Urinary bladder (tissue), 3 donors: ENCODE measurements at regions not wholly inside any gene's neighbourhood (a gene's known extent, or its start where the extent isn't known, plus 50 kb on each side); places are given as distances from the start of the nearest gene placed in this dataset.

Experiments
- DNase-seq: peaks from one replicate; pipeline ENCODE4 v3.0.0-alpha.2; 2015; ENCODE audit errors: extremely low spot score
- H3K27ac ChIP-seq: one replicate; pipeline ENCODE4 v1.5.1; 2013; ENCODE audit warnings: low read depth, mild to moderate bottlenecking, moderate library complexity
- H3K36me3 ChIP-seq: one replicate; pipeline ENCODE4 v1.6.1; 2013; ENCODE audit warnings: mild to moderate bottlenecking, moderate library complexity; ENCODE audit not compliant: insufficient read depth
- H3K4me1 ChIP-seq: one replicate; pipeline ENCODE4 v1.6.1; 2013; ENCODE audit warnings: mild to moderate bottlenecking, moderate library complexity; ENCODE audit not compliant: insufficient read depth
- H3K4me3 ChIP-seq: one replicate; pipeline ENCODE4 v1.5.1; 2013; ENCODE audit warnings: low read depth, low read length
- WGBS: extraction: QIAGEN DNeasy Blood & Tissue Kit; methylation state at CpG from one replicate; pipeline ENCODE4 v1.1.7; 2013; 5-methylcytosine and 5-hydroxymethylcytosine counted together
- donor health status: healthy with polysubstance abuse.
- donor health status: healthy.

DNA sequence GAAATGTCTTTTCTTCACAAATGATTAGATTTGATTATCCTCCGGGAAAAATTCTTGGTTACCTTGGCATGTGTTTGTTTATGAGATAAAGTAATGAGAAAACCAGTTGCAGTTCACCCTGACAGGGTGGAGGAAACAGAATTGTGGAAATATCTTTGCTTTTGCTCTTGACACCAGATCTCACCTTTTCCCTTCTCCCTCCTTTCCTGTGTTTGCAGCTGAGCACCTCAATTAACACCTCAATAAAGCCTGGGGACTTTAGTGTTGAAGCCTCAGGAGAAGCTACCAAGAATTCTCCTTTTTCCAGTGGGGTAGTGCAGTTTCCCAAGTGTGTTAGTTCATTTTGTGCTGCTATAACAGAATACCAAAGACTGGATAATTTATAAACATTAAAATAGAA is 350.8 kb upstream of the IGFBP7 start:
- 62% methylated on average over 1 of the region's 1 CpG for WGBS
- H3K4me3 ChIP-seq = no peak overlapping the region
- H3K36me3 ChIP-seq = no peaks in the 10 kb centered on the region

DNA sequence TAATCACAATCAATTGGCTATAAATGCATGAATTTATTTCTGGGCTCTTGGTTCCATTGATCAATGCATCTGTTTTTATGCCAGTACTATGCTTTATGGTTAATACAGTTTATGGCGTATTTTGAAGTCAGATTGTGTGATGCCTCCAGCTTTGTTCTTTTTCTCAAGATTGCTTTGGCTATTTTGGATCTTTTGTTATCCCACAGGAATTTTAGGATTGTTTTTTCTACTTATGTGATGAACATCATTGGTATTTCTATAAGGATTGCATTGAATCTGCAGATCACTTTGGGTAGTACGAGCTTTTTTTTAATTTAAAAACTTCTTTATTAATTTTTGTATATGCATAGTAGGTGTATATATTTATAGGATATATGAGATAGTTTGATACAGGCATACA is 338.7 kb upstream of the IGFBP7 start:
- Histone ChIP-seq H3K4me3 (no peak overlapping the region), H3K4me1 (no peaks in the 10 kb centered on the region), H3K27ac (no peak overlapping the region), H3K36me3 (no peaks in the 10 kb centered on the region)
- 45% methylated on average over 2 of the region's 2 CpGs for WGBS
- DNase-seq = no peak

More for the DNA sequence above, 350.8 kb upstream of the IGFBP7 start:
- DNase-seq = no peak
- Histone ChIP-seq H3K27ac (no peak overlapping the region), H3K4me1 (no peaks in the 10 kb centered on the region)

DNA sequence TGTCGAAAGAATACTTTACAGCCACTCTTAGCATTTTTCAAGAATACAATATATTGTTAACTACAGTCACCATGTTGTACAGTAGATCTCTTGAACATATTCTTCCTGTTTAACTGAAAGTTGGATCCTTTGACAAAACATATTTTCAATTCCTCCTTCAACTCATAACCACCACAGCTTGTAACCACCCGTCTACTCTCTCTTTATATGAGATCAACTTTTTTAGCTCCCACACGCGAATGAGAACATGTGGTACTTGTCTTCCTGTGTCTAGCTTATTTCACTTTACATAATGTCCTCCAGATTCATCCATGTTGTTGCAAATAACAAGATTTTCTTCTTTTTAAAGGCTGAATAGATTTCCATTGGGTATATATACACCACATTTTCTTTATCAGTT is 338.3 kb upstream of the IGFBP7 start:
- Histone ChIP-seq H3K27ac (no peak overlapping the region), H3K36me3 (no peaks in the 10 kb centered on the region), H3K4me1 (no peaks in the 10 kb centered on the region), H3K4me3 (no peak overlapping the region)
- no peak for DNase-seq
- 77% methylated on average over 4 of the region's 4 CpGs for WGBS

DNA sequence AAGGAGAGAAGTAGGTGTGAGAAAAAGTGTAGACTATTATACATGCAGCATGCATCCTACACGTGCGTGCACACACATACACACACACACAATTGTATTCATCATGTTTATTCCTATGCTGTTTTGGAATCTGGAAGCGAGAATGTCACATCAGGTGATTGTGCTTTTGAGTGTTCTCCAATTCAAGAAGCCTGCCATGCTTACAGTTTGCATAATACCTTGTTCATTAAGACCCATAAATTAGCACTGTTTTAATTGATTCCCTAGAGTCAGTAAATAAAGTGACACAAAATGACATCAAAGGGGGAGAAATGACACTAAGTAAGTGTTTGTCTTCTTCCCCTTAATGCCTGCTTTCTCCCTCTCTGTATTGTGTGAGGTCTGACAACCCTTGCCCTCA is 336.1 kb upstream of the IGFBP7 start:
- DNase-seq = no peak
- Histone ChIP-seq H3K27ac (no peak overlapping the region), H3K36me3 (no peaks in the 10 kb centered on the region), H3K4me1 (no peaks in the 10 kb centered on the region), H3K4me3 (no peak overlapping the region)
- WGBS = 89% methylated on average over 3 of the region's 3 CpGs

DNA sequence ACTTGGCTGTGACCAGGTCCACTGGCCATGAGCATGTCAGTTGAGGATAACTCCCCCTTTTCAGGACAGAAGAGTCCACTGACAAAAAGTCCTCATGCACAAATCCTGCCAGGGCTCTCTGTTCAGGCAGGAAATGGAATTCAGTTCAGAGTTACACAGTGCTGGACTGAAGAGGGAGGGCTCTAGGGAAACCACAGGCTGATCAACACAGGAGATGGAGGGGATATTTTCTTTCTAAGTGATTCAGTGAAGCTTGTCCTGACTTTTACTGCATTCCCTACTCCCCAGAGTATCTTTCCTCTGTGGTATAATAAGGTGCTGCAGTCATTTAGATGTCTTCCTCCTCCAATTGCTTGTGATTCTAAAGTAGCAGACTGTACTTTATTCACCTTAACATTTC is 335.5 kb upstream of the IGFBP7 start:
- Histone ChIP-seq H3K4me1 (no peaks in the 10 kb centered on the region), H3K27ac (no peak overlapping the region), H3K36me3 (no peaks in the 10 kb centered on the region), H3K4me3 (no peak overlapping the region)
- DNase-seq = no peak

DNA sequence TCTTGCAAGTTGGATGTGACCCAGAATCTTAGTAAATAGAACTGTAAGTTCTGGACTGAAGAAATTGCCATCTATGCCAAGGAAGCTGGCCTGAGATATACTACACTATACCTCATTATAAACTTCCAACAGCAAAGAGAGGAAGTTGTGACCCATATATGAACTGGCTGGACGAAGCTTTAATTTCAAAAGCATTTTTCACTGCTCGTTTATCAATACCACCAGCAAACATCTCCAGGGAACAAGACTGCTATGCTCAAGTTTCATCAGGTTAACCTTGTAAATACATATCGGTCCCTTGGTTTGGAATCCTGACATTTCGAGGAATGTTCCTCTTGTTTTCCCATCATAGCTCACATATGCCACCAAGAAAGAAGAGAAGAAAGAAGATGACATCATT is 334.5 kb upstream of the IGFBP7 start:
- no peak overlapping the region for H3K27ac ChIP-seq
- no peak for DNase-seq
- no peaks in the 10 kb centered on the region for H3K4me1 ChIP-seq
- H3K36me3 ChIP-seq = no peaks in the 10 kb centered on the region
- WGBS = 80% methylated on average over 4 of the region's 4 CpGs
- H3K4me3 ChIP-seq = no peak overlapping the region

DNA sequence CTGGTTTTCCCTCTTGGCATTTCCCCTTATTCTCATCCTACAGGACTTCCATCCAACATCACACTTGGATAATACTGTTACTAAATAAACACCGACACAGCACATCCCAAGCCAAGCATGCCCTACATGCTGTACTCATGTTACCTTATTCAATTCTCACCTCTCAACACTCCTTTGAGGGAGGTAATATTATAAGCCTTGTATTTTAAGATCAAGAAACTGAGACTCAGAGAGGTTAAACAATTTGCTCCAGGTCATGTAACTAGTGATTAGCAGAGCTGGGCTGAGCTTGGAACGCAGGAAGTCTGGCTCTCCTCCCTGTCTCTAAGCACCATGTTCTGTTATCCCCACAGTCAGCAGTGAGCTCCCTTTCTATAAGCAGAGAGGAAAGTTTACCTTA is 333.6 kb upstream of the IGFBP7 start:
- WGBS = 56% methylated on average over 2 of the region's 2 CpGs
- DNase-seq = no peak
- H3K4me1 ChIP-seq = no peaks in the 10 kb centered on the region
- H3K4me3 ChIP-seq = no peak overlapping the region
- no peaks in the 10 kb centered on the region for H3K36me3 ChIP-seq
- no peak overlapping the region for H3K27ac ChIP-seq

DNA sequence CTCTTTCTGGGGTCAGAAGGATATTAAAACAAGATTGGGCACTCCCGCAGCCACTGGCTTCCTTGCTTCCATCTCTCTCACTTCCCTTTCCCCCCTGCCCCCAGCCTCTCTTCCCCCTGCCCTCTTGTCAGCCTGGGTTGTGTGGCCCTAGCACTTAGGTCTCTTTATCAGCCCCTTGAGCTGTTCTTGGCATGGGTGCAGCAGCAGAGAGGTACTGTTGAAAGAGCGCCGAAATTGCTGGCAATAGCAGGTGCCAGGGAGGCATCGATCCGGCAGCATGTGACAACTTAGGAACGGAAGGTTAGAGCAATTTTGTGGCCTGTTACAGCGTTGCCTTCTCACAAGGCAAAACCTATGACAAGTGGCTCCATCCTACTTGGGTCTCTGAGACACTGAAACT is 333.1 kb upstream of the IGFBP7 start:
- no peak overlapping the region for H3K27ac ChIP-seq

DNA sequence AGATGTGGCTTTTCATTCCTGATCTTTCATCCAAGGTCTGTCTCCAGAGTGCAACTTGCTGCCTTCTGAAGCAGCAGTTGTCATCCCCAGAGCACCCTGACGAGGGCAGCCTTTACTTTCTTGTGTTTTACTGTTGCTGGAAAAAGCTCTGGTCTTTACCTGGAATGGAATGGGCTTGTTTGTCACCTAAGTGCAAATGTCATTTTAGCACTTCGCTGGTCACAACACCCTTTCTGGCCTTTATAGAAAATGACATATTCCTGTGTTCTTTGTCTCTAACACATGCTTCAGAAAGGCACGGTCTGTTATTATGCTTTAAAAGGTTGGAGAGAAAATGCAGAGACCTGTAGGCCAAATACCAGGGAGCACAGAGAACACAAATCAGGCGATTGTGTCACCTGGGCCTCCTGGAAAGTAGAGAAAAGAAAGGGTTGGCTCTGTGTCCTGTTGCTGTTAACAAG is 332.7 kb upstream of the IGFBP7 start:
- peak; percentile 31 for DNase-seq
- no peaks in the 10 kb centered on the region for H3K4me1 ChIP-seq
- no peak overlapping the region for H3K27ac ChIP-seq
- H3K36me3 ChIP-seq = no peaks in the 10 kb centered on the region
- WGBS = 25% methylated on average over 4 of the region's 4 CpGs
- no peak overlapping the region for H3K4me3 ChIP-seq

More for the DNA sequence above, 333.1 kb upstream of the IGFBP7 start:
- Histone ChIP-seq H3K4me3 (no peak overlapping the region), H3K36me3 (no peaks in the 10 kb centered on the region), H3K4me1 (no peaks in the 10 kb centered on the region)
- DNase-seq = no peak
- 75% methylated on average over 7 of the region's 7 CpGs for WGBS

DNA sequence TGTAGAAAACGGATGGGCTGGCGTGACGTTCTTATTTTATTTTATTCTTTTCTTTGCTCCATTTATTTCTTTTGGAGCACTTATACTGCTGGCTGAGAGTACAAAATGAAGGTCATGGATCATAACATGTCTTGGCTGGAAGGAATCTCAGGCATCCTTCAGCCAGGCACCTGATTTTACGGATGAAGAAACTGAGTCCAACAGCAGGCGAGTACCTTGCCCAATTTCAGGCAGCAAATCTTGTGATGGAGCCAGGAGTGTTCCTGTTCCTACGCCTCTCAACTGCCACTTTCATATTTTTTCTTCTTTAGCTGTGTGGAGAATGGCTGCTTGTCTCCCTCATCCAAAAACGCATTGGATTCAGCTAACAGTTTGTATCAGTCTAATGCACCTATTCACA is 332.1 kb upstream of the IGFBP7 start:
- no peak overlapping the region for H3K27ac ChIP-seq
- 43% methylated on average over 7 of the region's 7 CpGs for WGBS
- no peaks in the 10 kb centered on the region for H3K36me3 ChIP-seq
- H3K4me3 ChIP-seq = no peak overlapping the region
- DNase-seq = no peak
- H3K4me1 ChIP-seq = no peaks in the 10 kb centered on the region

DNA sequence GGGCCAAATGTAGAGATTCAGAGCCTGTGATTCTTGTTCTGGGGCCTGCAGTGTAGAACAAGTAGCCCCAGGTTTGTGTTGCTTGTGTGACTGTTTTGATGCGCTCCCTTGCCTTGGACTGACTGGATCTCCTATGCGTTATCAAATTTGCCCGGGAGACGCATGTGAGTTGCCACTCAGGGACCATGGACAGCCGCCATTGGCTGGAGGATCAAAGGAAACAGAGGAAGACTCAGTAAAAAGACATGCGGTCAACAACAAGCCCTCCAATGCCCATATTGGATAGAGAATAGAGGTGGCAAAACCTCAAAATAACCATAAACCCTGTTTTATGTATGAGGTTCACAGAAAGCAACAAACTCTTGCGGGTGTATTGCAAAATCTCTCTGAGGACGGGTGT is 327.5 kb upstream of the IGFBP7 start:
- no peaks in the 10 kb centered on the region for H3K36me3 ChIP-seq
- H3K4me3 ChIP-seq = no peak overlapping the region
- H3K4me1 ChIP-seq = no peaks in the 10 kb centered on the region
- H3K27ac ChIP-seq = no peak overlapping the region
- no peak for DNase-seq
- 75% methylated on average over 8 of the region's 8 CpGs for WGBS

DNA sequence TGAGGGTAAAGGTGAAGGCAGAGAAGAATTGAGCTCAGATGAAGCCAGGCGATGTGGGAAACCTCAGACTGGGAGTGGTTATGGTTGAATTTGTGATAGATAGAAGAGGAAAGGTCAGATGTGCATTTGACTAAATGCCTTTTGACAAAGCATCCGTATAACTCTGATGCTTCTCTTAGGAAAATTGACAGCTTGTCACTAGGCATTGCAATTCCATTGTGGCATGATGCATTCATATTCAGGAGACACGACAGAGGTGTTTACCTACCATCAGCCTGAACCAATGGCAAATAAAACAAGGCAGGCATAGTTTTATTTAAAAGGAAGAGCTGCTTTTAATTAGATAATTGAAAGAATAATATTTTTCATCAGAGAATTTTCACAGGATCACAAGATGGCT is 325.1 kb upstream of the IGFBP7 start:
- WGBS = 86% methylated on average over 3 of the region's 3 CpGs
- no peak overlapping the region for H3K4me3 ChIP-seq
- no peaks in the 10 kb centered on the region for H3K36me3 ChIP-seq
- H3K27ac ChIP-seq = no peak overlapping the region
- H3K4me1 ChIP-seq = no peaks in the 10 kb centered on the region
- DNase-seq = no peak

DNA sequence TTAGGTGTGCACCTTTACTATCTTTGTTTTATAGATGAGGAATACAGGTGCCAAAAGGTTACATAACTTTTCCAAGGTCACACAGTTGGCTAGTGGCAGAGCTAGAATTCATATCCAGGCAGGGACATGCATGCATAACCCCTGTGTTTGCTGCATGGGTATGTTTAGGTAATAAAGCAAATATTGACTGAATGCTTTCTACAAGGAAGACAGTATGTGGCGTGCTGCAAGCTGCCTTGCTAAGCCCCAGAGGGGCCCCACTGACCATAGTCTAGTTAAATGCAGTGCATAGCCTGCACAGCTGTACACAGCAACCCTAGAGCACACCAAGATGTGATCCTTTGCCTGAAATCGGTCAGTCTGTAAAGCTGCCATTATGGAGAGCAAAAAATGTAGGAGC is 320.5 kb upstream of the IGFBP7 start:
- Histone ChIP-seq H3K4me3 (no peak overlapping the region), H3K36me3 (no peaks in the 10 kb centered on the region), H3K27ac (no peak overlapping the region), H3K4me1 (no peaks in the 10 kb centered on the region)
- 51% methylated on average over 2 of the region's 2 CpGs for WGBS
- no peak for DNase-seq

DNA sequence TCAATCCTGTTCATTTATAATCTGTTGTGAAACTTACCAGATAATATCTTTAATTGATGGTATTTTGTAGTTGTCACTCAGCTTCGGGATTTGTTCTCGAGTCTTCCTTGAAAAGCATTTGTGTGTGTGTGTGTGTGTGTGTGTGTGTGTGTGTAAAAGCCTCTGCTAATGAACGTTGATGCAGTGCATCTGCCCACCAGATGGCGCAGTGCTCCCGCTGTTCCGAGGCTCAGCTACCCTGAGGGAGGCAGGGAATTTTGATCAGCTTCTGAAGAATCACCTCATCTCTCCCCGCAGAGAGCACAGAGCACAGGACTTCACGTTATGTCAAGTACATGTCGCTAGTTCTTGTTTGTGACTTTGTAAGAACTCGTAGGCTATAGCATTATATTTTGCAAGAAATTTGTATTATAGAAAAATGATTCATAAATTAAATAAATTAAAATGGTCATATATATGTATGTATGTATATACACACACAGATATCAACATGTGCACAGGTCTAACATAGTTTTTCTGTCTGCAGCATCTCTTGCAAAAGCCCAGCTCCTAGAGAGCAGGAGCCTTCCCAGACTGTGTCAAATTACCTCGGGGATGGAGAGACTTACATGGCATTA is 316.7 kb upstream of the IGFBP7 start:
- 9% methylated on average over 11 of the region's 11 CpGs for WGBS
- DNase-seq = peak; percentile 33

DNA sequence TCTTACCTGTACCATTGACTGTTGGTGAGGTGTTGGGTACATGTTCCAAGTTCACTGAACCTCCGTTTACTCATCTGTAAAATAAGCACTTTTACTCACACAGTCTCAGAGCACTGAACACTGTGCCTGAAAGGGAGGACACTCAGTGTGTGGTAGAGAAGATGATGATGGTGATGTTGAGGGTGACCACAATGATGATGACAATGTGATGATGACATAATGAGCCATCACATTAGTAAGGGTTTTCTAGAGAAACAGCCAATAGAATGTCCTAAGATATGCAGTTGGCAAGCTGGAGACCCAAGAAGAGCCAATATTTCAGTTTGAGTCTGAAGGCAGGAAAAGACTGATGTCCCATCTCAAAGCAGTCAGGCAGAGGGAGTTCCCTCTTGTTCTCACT is 315.4 kb upstream of the IGFBP7 start:
- no peak for DNase-seq
- Histone ChIP-seq H3K4me3 (no peak overlapping the region), H3K36me3 (no peaks in the 10 kb centered on the region), H3K4me1 (no peaks in the 10 kb centered on the region), H3K27ac (no peak overlapping the region)
- 87% methylated on average over 1 of the region's 1 CpG for WGBS

More for the DNA sequence above, 316.7 kb upstream of the IGFBP7 start:
- Histone ChIP-seq H3K27ac (no peak overlapping the region), H3K4me3 (no peak overlapping the region), H3K36me3 (no peaks in the 10 kb centered on the region), H3K4me1 (no peaks in the 10 kb centered on the region)
